Mesendoderm (in vitro differentiated cells): ENCODE measurements at regions not wholly inside any gene's neighbourhood (a gene's known extent, or its start where the extent isn't known, plus 50 kb on each side); places are given as distances from the start of the nearest gene placed in this dataset.
A peak's percentile ranks its signal among the peaks of the same experiment; 100 is the strongest.

Experiments
- DNase-seq: peaks from one replicate; pipeline ENCODE4 v3.0.0; 2013
- H2AK5ac ChIP-seq: 2 replicates; pipeline ENCODE4 v1.6.1; 2013; ENCODE audit warnings: low read length, inconsistent platforms
- H2BK120ac ChIP-seq: 2 replicates; pipeline ENCODE4 v1.6.1; 2013; ENCODE audit warnings: low read depth, mild to moderate bottlenecking, low read length, moderate library complexity, mixed read lengths
- H2BK15ac ChIP-seq: replicated peaks from 2 replicates; pipeline ENCODE4 v1.6.1; 2013; ENCODE audit warnings: low read depth, mild to moderate bottlenecking, moderate library complexity
- H2BK5ac ChIP-seq: 2 replicates; pipeline ENCODE4 v1.6.1; 2013; ENCODE audit warnings: low read length, inconsistent platforms
- H3K18ac ChIP-seq: 2 replicates; pipeline ENCODE4 v1.6.1; 2013; ENCODE audit warnings: mild to moderate bottlenecking, low read length, mixed read lengths
- H3K23ac ChIP-seq: one replicate; pipeline ENCODE4 v1.6.1; 2013; ENCODE audit warnings: low read length
- H3K27ac ChIP-seq: 2 replicates; pipeline ENCODE4 v1.5.1; 2013; ENCODE audit warnings: low read depth, mild to moderate bottlenecking, inconsistent platforms, low read length, moderate library complexity
- H3K27me3 ChIP-seq: 2 replicates; pipeline ENCODE4 v1.6.1; 2013; ENCODE audit warnings: low read length, control low read depth, mild to moderate bottlenecking, inconsistent platforms; ENCODE audit not compliant: insufficient read depth, poor library complexity
- H3K36me3 ChIP-seq: 2 replicates; pipeline ENCODE4 v1.6.1; 2013; ENCODE audit warnings: low read length, inconsistent platforms; ENCODE audit not compliant: control insufficient read depth, insufficient read depth
- H3K4ac ChIP-seq: one replicate; pipeline ENCODE4 v1.6.1; 2013; ENCODE audit warnings: low read depth, mild to moderate bottlenecking, low read length, moderate library complexity
- H3K4me1 ChIP-seq: 2 replicates; pipeline ENCODE4 v1.6.1; 2013; ENCODE audit warnings: low read depth, low read length, inconsistent platforms; ENCODE audit not compliant: control insufficient read depth
- H3K4me2 ChIP-seq: 2 replicates; pipeline ENCODE4 v1.6.1; 2013; ENCODE audit warnings: low read length
- H3K4me3 ChIP-seq: 2 replicates; pipeline ENCODE4 v1.5.1; 2013; ENCODE audit warnings: mild to moderate bottlenecking, low read length
- H3K56ac ChIP-seq: one replicate; pipeline ENCODE4 v1.6.1; 2013; ENCODE audit warnings: low read length
- H3K79me1 ChIP-seq: 2 replicates; pipeline ENCODE4 v1.6.1; 2013; ENCODE audit warnings: low read length, inconsistent platforms
- H3K79me2 ChIP-seq: 2 replicates; pipeline ENCODE4 v1.6.1; 2013; ENCODE audit warnings: mild to moderate bottlenecking, low read length; ENCODE audit not compliant: control insufficient read depth, insufficient read depth
- H3K9ac ChIP-seq: 2 replicates; pipeline ENCODE4 v1.6.1; 2013; ENCODE audit warnings: low read length, inconsistent platforms
- H4K5ac ChIP-seq: one replicate; pipeline ENCODE4 v1.6.1; 2013; ENCODE audit warnings: low read length
- H4K8ac ChIP-seq: one replicate; pipeline ENCODE4 v1.6.1; 2013; ENCODE audit warnings: low read depth, mild to moderate bottlenecking, control low read depth, low read length, moderate library complexity
- WGBS: extraction: QIAGEN DNeasy Blood & Tissue Kit; methylation state at CpG from one replicate; pipeline ENCODE4 v1.1.7; 2013; ENCODE audit warnings: low lambda C conversion rate, missing lambda C conversion rate; ENCODE audit not compliant: insufficient coverage; ENCODE audit errors: extremely low coverage; 5-methylcytosine and 5-hydroxymethylcytosine counted together

DNA sequence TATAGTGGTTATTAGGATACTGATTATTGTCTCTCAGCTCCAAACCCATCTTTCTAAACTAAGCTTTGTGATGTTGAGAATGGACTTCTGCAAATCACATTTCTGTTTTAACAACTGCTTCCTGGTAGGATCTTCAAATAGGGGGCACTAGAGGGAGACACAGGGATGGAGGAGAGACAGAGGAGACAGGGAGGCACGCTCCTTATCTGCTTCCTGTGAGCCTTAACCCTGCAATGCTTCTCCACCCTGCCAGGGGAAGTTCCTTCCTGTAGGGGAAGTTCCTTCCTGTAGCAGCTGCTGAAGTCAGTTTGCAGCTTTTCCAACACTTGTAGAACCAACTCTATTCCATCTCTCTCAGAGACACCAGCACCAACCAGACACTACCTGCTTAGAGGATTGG lies 847.2 kb downstream of the CCSER2 start:
- Histone ChIP-seq H2BK120ac (no peak overlapping the region), H3K9ac (no peak overlapping the region), H4K5ac (no peak overlapping the region), H3K27ac (no peak overlapping the region), H3K4me2 (no peak overlapping the region), H3K4ac (no peak overlapping the region), H2BK5ac (no peak overlapping the region), H3K56ac (no peak overlapping the region), H2AK5ac (no peak overlapping the region), H3K36me3 (no peaks in the 10 kb centered on the region), H3K23ac (no peak overlapping the region), H2BK15ac (no peak overlapping the region), H3K79me2 (no peaks in the 10 kb centered on the region), H3K4me1 (no peaks in the 10 kb centered on the region), H3K27me3 (no peaks in the 10 kb centered on the region), H3K79me1 (no peaks in the 10 kb centered on the region), H3K4me3 (no peak overlapping the region), H3K18ac (no peak overlapping the region), H4K8ac (no peak overlapping the region)
- peak; percentile 91 for DNase-seq
- no CpG with 5 or more reads among the region's 1 CpG for WGBS

DNA sequence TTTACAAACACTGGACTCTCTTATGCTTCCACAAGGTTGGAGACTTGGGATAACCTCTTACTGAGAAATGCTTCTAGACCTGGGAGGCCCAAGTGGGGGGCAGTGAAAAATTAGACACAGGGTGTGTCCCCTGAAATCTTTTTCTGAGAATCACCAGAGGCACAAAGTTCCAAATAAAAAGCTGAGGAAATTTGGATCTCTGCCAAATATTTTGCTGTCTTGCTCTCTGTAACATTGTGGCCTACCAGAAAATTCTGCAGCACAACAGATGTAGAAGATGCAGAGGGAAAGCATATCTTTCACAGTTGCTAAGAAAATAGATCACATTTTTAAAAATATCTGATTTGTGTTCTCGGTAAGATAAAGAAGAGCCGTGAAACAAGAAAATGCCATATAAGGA lies 849.4 kb downstream of the CCSER2 start:
- H4K5ac ChIP-seq: no peak overlapping the region
- no peak for DNase-seq

DNA sequence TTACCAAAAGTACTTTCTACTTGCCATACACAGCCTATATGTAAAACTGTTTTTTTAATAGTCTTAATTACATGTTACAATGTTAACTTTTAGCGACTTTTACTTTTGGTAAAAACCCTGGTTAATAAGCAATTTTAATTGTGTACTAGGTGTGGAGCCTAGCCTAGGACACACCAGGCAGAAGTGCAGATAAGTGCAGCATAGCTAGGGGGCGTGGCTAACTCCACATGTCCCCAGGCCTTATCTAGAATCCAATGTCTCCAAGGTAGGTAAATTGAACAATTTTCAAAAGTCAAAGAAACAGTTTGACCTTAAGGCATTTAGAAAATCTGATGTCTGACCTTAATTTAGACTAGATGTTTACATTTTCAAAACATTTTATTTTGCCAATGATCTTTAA lies 858.7 kb downstream of the CCSER2 start:
- H3K79me2 ChIP-seq: no peaks in the 10 kb centered on the region
- no CpG with 5 or more reads among the region's 2 CpGs for WGBS
- H4K5ac ChIP-seq: no peak overlapping the region
- no peak for DNase-seq
- no peak overlapping the region for H2BK15ac ChIP-seq
- no peak overlapping the region for H3K4ac ChIP-seq
- H3K4me2 ChIP-seq: no peak overlapping the region
- no peak overlapping the region for H3K4me3 ChIP-seq
- no peak overlapping the region for H3K27ac ChIP-seq
- H3K79me1 ChIP-seq: no peaks in the 10 kb centered on the region
- no peaks in the 10 kb centered on the region for H3K36me3 ChIP-seq
- H3K18ac ChIP-seq: no peak overlapping the region
- no peaks in the 10 kb centered on the region for H3K4me1 ChIP-seq
- H3K9ac ChIP-seq: no peak overlapping the region
- no peak overlapping the region for H2AK5ac ChIP-seq
- H2BK5ac ChIP-seq: no peak overlapping the region
- H2BK120ac ChIP-seq: no peak overlapping the region
- no peaks in the 10 kb centered on the region for H3K27me3 ChIP-seq
- H3K23ac ChIP-seq: no peak overlapping the region
- no peak overlapping the region for H4K8ac ChIP-seq
- no peak overlapping the region for H3K56ac ChIP-seq

More for the DNA sequence above, 849.4 kb downstream of the CCSER2 start:
- Histone ChIP-seq H3K27ac (no peak overlapping the region), H3K23ac (no peak overlapping the region), H3K36me3 (no peaks in the 10 kb centered on the region), H3K79me2 (no peaks in the 10 kb centered on the region), H3K4me1 (no peaks in the 10 kb centered on the region), H3K27me3 (no peaks in the 10 kb centered on the region), H3K4me3 (no peak overlapping the region), H3K18ac (no peak overlapping the region), H2BK5ac (no peak overlapping the region), H3K79me1 (no peaks in the 10 kb centered on the region), H3K9ac (no peak overlapping the region), H3K4me2 (no peak overlapping the region), H3K4ac (no peak overlapping the region), H2BK120ac (no peak overlapping the region), H3K56ac (no peak overlapping the region), H4K8ac (no peak overlapping the region), H2AK5ac (no peak overlapping the region), H2BK15ac (no peak overlapping the region)
- no CpG with 5 or more reads among the region's 2 CpGs for WGBS

DNA sequence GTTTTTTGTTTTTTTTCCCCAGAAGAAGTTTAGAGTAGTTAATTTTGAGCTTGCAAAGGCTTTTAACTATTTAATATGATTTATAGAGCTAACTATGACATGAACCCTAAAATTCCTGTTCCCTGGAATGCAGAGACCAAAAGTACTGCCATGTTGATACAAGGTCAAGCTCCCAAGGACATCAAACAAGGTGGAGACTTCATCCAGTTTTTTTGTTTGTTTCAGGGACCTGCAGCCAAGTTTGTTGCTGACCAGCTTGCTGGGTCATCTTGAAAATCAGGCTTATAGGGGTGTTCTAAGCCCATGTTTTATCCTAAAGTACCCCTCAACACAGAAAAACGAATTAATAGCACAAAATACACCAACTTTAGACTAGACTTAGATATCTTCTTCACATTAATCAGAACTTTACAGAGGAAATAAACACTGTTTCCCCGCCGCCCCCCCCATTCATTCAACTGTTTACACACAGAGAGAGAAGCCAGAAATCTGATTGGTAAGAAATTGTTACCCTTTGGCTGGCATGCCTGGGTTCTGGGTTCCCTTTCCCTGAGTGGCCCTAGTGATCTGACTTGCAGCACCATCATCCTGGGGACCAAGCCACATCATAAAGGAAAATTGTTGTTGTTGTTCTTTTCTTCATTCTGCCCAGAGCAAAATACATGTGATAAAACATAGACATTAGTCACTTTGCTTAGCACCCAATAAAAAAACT lies 860.5 kb downstream of the CCSER2 start:
- H3K4ac ChIP-seq: no peak overlapping the region
- no CpG with 5 or more reads among the region's 3 CpGs for WGBS
- no peak overlapping the region for H4K8ac ChIP-seq
- H3K23ac ChIP-seq: no peak overlapping the region
- no peaks in the 10 kb centered on the region for H3K79me1 ChIP-seq
- no peak overlapping the region for H3K27ac ChIP-seq
- no peak overlapping the region for H4K5ac ChIP-seq
- H3K4me1 ChIP-seq: no peaks in the 10 kb centered on the region
- H3K4me3 ChIP-seq: no peak overlapping the region
- H2AK5ac ChIP-seq: no peak overlapping the region
- no peak overlapping the region for H3K18ac ChIP-seq
- H3K4me2 ChIP-seq: no peak overlapping the region
- H2BK5ac ChIP-seq: no peak overlapping the region
- H3K9ac ChIP-seq: no peak overlapping the region
- H2BK15ac ChIP-seq: no peak overlapping the region
- no peak for DNase-seq
- H3K79me2 ChIP-seq: no peaks in the 10 kb centered on the region
- no peaks in the 10 kb centered on the region for H3K27me3 ChIP-seq
- H3K56ac ChIP-seq: no peak overlapping the region
- no peaks in the 10 kb centered on the region for H3K36me3 ChIP-seq
- H2BK120ac ChIP-seq: no peak overlapping the region

DNA sequence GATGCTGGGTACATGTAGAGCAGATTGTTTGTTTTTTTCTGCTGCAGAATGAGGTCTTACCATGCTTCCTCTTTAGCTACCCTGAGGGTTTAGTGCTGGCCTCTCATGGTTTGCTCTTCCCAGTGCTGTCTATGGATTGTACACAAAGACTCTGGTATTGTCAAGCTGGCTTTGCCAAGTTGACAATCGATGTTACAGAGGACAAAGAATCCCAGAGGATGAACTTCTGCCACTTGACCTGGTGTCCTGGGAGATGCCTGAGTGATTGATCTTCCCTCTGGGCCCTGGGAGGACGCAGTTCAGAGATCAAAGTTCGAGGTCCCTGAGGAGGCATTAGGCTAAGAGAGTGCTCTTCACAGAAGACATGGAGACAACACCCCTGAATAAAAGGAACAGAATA lies 865.4 kb downstream of the CCSER2 start:
- no peaks in the 10 kb centered on the region for H3K79me1 ChIP-seq
- no peak overlapping the region for H2AK5ac ChIP-seq
- no peaks in the 10 kb centered on the region for H3K27me3 ChIP-seq
- H3K79me2 ChIP-seq: no peaks in the 10 kb centered on the region
- no peak for DNase-seq
- no peak overlapping the region for H3K9ac ChIP-seq
- no peaks in the 10 kb centered on the region for H3K36me3 ChIP-seq
- no CpG with 5 or more reads among the region's 3 CpGs for WGBS
- no peaks in the 10 kb centered on the region for H3K4me1 ChIP-seq
- H3K18ac ChIP-seq: no peak overlapping the region
- no peak overlapping the region for H3K4ac ChIP-seq
- H3K27ac ChIP-seq: no peak overlapping the region
- H4K8ac ChIP-seq: no peak overlapping the region
- H3K56ac ChIP-seq: no peak overlapping the region
- H3K23ac ChIP-seq: no peak overlapping the region
- no peak overlapping the region for H3K4me2 ChIP-seq
- no peak overlapping the region for H2BK5ac ChIP-seq
- H2BK120ac ChIP-seq: no peak overlapping the region
- no peak overlapping the region for H4K5ac ChIP-seq
- no peak overlapping the region for H2BK15ac ChIP-seq
- no peak overlapping the region for H3K4me3 ChIP-seq

DNA sequence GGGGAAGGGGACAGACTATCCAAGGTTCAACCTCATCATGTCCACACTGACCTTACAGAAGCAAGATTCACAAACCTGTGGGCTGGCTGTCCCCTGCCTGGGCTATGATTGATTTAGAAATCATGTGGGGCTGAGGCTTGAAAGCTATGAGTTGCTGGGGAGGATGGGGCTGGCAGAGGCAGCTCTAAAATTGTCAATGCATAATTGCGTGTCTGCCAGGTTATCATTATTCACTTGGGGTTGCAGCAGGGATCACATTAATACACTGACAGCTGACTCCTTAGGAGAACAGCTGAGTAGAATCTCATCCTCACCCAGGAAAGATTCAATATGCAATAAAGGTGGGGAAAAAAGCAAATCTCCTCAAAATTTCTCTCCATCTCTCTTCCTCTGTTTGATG lies 866.3 kb downstream of the CCSER2 start:
- no peak overlapping the region for H4K5ac ChIP-seq
- WGBS: no CpG with 5 or more reads among the region's 1 CpG
- H2AK5ac ChIP-seq: no peak overlapping the region
- H4K8ac ChIP-seq: no peak overlapping the region
- no peaks in the 10 kb centered on the region for H3K4me1 ChIP-seq
- no peak overlapping the region for H2BK5ac ChIP-seq
- H2BK15ac ChIP-seq: no peak overlapping the region
- no peak overlapping the region for H3K9ac ChIP-seq
- DNase-seq: no peak
- H3K79me1 ChIP-seq: no peaks in the 10 kb centered on the region
- H3K56ac ChIP-seq: no peak overlapping the region
- H3K4me3 ChIP-seq: no peak overlapping the region
- H3K79me2 ChIP-seq: no peaks in the 10 kb centered on the region
- no peak overlapping the region for H3K27ac ChIP-seq
- H3K4ac ChIP-seq: no peak overlapping the region
- H2BK120ac ChIP-seq: no peak overlapping the region
- no peaks in the 10 kb centered on the region for H3K27me3 ChIP-seq
- H3K18ac ChIP-seq: no peak overlapping the region
- H3K23ac ChIP-seq: no peak overlapping the region
- no peaks in the 10 kb centered on the region for H3K36me3 ChIP-seq
- no peak overlapping the region for H3K4me2 ChIP-seq
